Thyroid gland (tissue), 4 donors: ENCODE measurements at regions not wholly inside any gene's neighbourhood (a gene's known extent, or its start where the extent isn't known, plus 50 kb on each side); places are given as distances from the start of the nearest gene placed in this dataset.

Experiments
- POLR2A ChIP-seq, 2 donors: fragments of 450-650 bp; IDR thresholded peaks; one replicate each; pipeline ENCODE4 v1.6.1; 2017; ENCODE audit warnings: antibody characterized with exemption in 2 of 2, mild to moderate bottlenecking in 2 of 2, moderate library complexity in 1 of 2
- TF ChIP-seq, protein P1 (sequence below), 6 experiments: fragments of 200-600 bp in 3 of 6; fragments of 450-650 bp in 3 of 6; sonication (generic) in 3 of 6; IDR thresholded peaks; one replicate each; pipeline ENCODE4 v1.5.1; 2016 to 2019; ENCODE audit warnings: antibody characterized with exemption in 6 of 6, mild to moderate bottlenecking in 2 of 6, inconsistent platforms in 1 of 6, moderate library complexity in 1 of 6

DNA sequence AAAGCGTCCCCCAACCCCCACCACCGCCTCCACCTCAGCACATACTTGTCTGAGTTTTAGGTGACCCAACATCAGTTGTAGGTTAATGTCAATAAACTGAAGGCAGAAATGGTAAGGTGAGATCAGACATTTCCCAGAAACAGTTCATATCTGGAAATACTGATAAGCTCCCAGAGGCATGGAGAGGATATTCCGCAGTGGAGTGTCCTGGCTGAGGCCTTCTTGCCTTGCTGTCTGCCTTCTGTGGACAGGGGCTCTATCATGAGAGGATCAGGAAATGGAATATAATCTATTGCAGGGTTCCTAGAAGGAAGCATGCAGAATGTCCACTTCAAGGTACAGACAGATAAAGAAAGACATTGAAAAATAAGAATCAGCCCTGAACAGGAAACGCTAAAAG lies 473.3 kb upstream of the MKI67 start:
- TF ChIP-seq, protein P1, sequence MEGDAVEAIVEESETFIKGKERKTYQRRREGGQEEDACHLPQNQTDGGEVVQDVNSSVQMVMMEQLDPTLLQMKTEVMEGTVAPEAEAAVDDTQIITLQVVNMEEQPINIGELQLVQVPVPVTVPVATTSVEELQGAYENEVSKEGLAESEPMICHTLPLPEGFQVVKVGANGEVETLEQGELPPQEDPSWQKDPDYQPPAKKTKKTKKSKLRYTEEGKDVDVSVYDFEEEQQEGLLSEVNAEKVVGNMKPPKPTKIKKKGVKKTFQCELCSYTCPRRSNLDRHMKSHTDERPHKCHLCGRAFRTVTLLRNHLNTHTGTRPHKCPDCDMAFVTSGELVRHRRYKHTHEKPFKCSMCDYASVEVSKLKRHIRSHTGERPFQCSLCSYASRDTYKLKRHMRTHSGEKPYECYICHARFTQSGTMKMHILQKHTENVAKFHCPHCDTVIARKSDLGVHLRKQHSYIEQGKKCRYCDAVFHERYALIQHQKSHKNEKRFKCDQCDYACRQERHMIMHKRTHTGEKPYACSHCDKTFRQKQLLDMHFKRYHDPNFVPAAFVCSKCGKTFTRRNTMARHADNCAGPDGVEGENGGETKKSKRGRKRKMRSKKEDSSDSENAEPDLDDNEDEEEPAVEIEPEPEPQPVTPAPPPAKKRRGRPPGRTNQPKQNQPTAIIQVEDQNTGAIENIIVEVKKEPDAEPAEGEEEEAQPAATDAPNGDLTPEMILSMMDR (IDR thresholded peaks at IDR 0.05) = no peak
- no peak for TF ChIP-seq POLR2A (IDR thresholded peaks at IDR 0.05)
